ENCODE measurements at regions not wholly inside any gene's neighbourhood (a gene's known extent, or its start where the extent isn't known, plus 50 kb on each side); places are given as distances from the start of the nearest gene placed in this dataset.

DNA sequence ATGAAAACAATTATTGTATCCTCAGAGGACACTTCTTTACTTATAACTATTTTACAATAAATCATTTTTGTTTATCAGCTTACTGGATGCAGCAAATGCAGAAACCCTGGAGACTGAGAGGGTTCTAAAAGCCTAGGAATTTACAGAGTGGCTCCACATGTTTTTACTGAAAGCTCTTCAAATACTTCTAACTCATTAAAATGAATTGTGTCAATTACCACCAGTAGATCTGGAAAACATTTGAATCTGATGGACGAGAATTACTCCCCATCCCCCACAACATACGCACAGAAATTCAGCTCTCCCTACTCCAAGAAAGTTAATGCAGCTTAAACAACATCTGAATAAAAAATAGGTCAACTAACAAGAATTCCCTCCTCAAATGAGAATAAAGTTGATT, 319.8 kb upstream of the FIGN start:
- H3K27me3 ChIP-seq = peaks cover 4% of the 10 kb centered on the region
- no peak for DNase-seq (ENCODE audit: low spot score in 2 of 2)
- no peak for TF ChIP-seq POLR2A (IDR thresholded peaks at IDR 0.05)
- TF ChIP-seq EP300 (IDR thresholded peaks at IDR 0.05) = no peak
- no peak for TF ChIP-seq POLR2AphosphoS5 (IDR thresholded peaks at IDR 0.05)
- TF ChIP-seq CTCF (IDR thresholded peaks at IDR 0.05) = no peak

DNA sequence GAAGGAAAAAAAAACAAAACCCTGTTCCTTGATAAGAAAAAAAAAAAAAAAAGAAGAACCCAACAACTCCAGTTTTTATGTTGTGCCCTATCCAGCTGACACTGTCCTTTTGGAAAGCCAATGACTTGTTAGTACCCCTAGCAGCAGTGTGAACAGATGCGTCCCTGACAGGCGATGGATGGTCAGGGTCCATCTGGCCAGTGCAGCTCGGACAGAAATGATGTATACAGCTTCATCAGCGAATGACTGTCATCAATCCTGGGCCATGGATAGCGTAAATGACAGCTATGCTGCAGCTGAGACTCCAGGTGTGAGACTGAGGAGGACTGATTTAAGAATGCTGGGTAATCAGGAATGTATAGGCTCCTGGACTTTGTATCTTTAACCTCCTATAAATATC, 318.8 kb upstream of the FIGN start:
- no peak for DNase-seq (ENCODE audit: low spot score in 2 of 2)
- no peaks in the 10 kb centered on the region for H3K4me1 ChIP-seq
- 80% methylated on average over 5 of the region's 5 CpGs for WGBS
- H3K4me3 ChIP-seq = no peak overlapping the region
- H3K9me3 ChIP-seq = no peaks in the 10 kb centered on the region
- H3K36me3 ChIP-seq = no peaks in the 10 kb centered on the region
- no peak overlapping the region for H3K27ac ChIP-seq
- no peak for TF ChIP-seq POLR2A (IDR thresholded peaks at IDR 0.05)
- TF ChIP-seq CTCF (IDR thresholded peaks at IDR 0.05) = no peak
- no peak for TF ChIP-seq EP300 (IDR thresholded peaks at IDR 0.05)
- TF ChIP-seq POLR2AphosphoS5 (IDR thresholded peaks at IDR 0.05) = no peak
- H3K27me3 ChIP-seq = peaks cover 4% of the 10 kb centered on the region

More for the DNA sequence above, 319.8 kb upstream of the FIGN start:
- 39% methylated on average over 2 of the region's 2 CpGs for WGBS
- H3K27ac ChIP-seq = no peak overlapping the region
- H3K36me3 ChIP-seq = no peaks in the 10 kb centered on the region
- no peaks in the 10 kb centered on the region for H3K9me3 ChIP-seq
- no peak overlapping the region for H3K4me3 ChIP-seq
- H3K4me1 ChIP-seq = no peaks in the 10 kb centered on the region

DNA sequence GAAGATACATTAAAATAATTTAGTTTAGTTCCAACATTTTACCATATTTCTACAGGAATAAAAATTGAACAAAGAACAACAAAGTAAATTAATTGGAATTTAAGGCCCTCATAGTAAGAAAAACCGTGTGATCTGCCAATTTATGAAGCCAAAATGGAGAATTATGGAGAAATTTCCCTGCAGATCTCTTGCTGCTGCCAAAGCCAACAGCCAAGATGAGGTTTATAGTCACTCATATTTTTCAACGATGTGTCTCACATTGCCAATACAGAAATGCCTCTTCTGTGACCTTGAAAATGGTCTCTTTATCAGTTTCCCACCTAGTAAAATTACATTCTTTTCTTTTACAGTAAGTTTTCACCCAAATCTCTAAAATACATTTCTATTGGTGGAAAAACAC, 317.2 kb upstream of the FIGN start:
- Histone ChIP-seq H3K4me1 (no peaks in the 10 kb centered on the region), H3K9me3 (no peaks in the 10 kb centered on the region), H3K27ac (no peak overlapping the region), H3K36me3 (no peaks in the 10 kb centered on the region), H3K27me3 (peaks cover 4% of the 10 kb centered on the region), H3K4me3 (no peak overlapping the region)
- no peak for DNase-seq (ENCODE audit: low spot score in 2 of 2)
- 36% methylated on average over 2 of the region's 2 CpGs for WGBS
- TF ChIP-seq EP300 (IDR thresholded peaks at IDR 0.05) (no peak), CTCF (IDR thresholded peaks at IDR 0.05) (no peak), POLR2AphosphoS5 (IDR thresholded peaks at IDR 0.05) (no peak), POLR2A (IDR thresholded peaks at IDR 0.05) (no peak)

DNA sequence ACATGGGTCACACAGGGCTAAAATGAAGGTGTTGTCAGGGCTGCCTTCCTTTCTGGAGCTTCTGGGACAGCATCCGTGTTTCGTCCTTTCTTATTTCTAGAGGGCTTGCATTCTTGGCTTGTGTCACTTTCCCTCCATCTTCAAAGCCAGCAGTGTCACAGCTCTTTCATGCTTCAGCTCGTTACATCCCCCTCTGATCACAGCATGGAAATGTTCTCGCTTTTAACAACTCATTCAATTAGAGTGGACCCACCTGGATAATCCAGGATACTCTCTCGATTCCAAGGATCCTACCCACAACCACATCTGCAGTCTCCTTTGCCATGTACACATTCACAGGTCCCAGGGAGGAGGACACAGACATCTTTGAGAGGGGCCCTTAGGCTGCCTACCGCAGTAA, 316.2 kb upstream of the FIGN start:
- H3K27ac ChIP-seq = no peak overlapping the region
- no peaks in the 10 kb centered on the region for H3K4me1 ChIP-seq
- H3K27me3 ChIP-seq = peaks cover 4% of the 10 kb centered on the region
- TF ChIP-seq CTCF (IDR thresholded peaks at IDR 0.05) (no peak), POLR2AphosphoS5 (IDR thresholded peaks at IDR 0.05) (no peak), POLR2A (IDR thresholded peaks at IDR 0.05) (no peak), EP300 (IDR thresholded peaks at IDR 0.05) (no peak)
- 71% methylated on average over 6 of the region's 6 CpGs for WGBS
- no peak overlapping the region for H3K4me3 ChIP-seq
- H3K36me3 ChIP-seq = no peaks in the 10 kb centered on the region
- DNase-seq (ENCODE audit: low spot score in 2 of 2) = no peak
- no peaks in the 10 kb centered on the region for H3K9me3 ChIP-seq

GRCh38 chr2:164048729-164049128, 312.9 kb upstream of the FIGN start:
- TF ChIP-seq POLR2AphosphoS5 (IDR thresholded peaks at IDR 0.05) (no peak), EP300 (IDR thresholded peaks at IDR 0.05) (no peak), POLR2A (IDR thresholded peaks at IDR 0.05) (no peak), CTCF (IDR thresholded peaks at IDR 0.05) (no peak)
- Histone ChIP-seq H3K9me3 (no peaks in the 10 kb centered on the region), H3K36me3 (no peaks in the 10 kb centered on the region), H3K27ac (no peak overlapping the region), H3K4me3 (no peak overlapping the region), H3K4me1 (no peaks in the 10 kb centered on the region), H3K27me3 (no peaks in the 10 kb centered on the region)
- no peak for DNase-seq (ENCODE audit: low spot score in 2 of 2)

Measured in suprapubic skin (tissue), 4 donors.